ENCODE measurements at regions not wholly inside any gene's neighbourhood (a gene's known extent, or its start where the extent isn't known, plus 50 kb on each side); places are given as distances from the start of the nearest gene placed in this dataset.

DNA sequence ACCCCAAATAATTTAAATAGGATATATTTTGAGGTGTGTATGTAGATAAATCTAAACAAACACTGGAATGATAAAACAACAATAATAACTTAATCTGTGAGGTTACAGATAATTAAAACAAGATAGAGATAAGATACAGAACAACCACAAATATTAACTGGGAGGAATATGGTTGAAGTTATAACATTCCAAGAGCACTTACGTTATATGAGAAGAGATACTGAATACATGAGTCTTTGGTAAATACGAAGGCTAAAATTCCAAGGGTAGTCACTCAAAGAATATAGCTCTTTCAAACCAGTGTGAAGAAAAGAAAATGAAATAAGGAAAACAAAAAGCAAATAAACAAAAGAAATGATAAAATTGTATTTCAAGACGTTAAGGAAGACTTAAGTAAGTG lies 76.0 kb upstream of the MYO3A start:
- H3K9me3 ChIP-seq = peaks cover 0 to 3% (median 0%) of the 10 kb centered on the region in 12 donors
- H3K4me1 ChIP-seq = no peaks in the 10 kb centered on the region
- H3K27ac ChIP-seq = no peak overlapping the region
- H3K4me3 ChIP-seq = no peak overlapping the region
- intact Hi-C loops (cut with DNase I) = no loop called here
- TF ChIP-seq, protein P1, sequence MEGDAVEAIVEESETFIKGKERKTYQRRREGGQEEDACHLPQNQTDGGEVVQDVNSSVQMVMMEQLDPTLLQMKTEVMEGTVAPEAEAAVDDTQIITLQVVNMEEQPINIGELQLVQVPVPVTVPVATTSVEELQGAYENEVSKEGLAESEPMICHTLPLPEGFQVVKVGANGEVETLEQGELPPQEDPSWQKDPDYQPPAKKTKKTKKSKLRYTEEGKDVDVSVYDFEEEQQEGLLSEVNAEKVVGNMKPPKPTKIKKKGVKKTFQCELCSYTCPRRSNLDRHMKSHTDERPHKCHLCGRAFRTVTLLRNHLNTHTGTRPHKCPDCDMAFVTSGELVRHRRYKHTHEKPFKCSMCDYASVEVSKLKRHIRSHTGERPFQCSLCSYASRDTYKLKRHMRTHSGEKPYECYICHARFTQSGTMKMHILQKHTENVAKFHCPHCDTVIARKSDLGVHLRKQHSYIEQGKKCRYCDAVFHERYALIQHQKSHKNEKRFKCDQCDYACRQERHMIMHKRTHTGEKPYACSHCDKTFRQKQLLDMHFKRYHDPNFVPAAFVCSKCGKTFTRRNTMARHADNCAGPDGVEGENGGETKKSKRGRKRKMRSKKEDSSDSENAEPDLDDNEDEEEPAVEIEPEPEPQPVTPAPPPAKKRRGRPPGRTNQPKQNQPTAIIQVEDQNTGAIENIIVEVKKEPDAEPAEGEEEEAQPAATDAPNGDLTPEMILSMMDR (IDR thresholded peaks at IDR 0.05) = no peak
- TF ChIP-seq POLR2A (IDR thresholded peaks at IDR 0.05) = no peak
- no peak for ATAC-seq
- WGBS, 4 donors = 67 to 72% (median 71%) methylated on average over 3 of the region's 3 CpGs
- no peak for DNase-seq
- no peaks in the 10 kb centered on the region for H3K27me3 ChIP-seq
- no peaks in the 10 kb centered on the region for H3K36me3 ChIP-seq

DNA sequence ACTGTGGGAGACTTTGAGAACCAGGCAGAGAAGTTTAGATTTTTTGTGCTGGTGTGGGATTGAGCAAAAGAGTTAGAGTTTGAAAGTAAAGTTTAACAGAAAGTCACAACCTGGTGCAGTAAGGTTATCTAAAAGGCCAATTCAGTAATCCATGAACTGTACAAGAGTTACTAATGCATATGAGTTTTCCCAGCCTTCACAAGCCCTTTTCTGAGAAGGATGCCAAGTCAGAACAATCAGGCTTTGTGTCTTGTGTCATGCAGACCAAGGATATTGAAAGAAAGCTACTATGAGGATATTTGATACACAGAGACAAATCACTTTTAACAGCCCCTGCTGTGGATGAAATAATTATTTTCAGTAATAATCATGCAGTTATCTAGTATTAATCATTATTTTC lies 68.8 kb upstream of the MYO3A start:
- Histone ChIP-seq H3K27ac (no peak overlapping the region), H3K4me1 (no peaks in the 10 kb centered on the region), H3K9me3 (peaks cover 0 to 7% (median 0%) of the 10 kb centered on the region in 12 donors), H3K27me3 (no peaks in the 10 kb centered on the region), H3K4me3 (no peak overlapping the region), H3K36me3 (no peaks in the 10 kb centered on the region)
- no peak for ATAC-seq
- no peak for DNase-seq
- intact Hi-C loops (cut with DNase I) = no loop called here
- no peak for TF ChIP-seq POLR2A (IDR thresholded peaks at IDR 0.05)
- TF ChIP-seq, protein P1 (IDR thresholded peaks at IDR 0.05) = no peak

DNA sequence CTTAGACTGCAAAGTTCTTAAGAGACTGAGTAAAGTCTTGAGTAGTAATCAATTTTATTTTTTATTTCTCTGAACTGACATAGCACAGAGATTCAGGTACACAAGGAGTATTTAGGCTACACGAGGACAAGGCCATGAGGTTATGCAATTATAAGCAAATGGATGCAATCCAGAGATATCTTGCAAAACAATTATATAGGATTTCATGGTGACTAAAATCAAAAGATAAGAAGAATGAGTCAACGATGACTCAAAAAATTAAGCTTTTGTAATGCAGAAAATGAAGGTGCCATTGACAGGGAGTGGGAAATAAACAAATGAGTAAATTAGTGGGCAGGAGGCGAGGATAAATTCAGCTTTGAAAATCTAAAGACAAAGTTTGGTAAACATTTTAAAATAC lies 66.7 kb upstream of the MYO3A start:
- Histone ChIP-seq H3K4me1 (no peaks in the 10 kb centered on the region), H3K9me3 (peaks cover 0 to 7% (median 0%) of the 10 kb centered on the region in 12 donors), H3K27me3 (no peaks in the 10 kb centered on the region), H3K27ac (no peak overlapping the region), H3K4me3 (no peak overlapping the region), H3K36me3 (no peaks in the 10 kb centered on the region)
- intact Hi-C loops (cut with DNase I) = no loop called here
- no peak for DNase-seq
- ATAC-seq = no peak
- no peak for TF ChIP-seq POLR2A (IDR thresholded peaks at IDR 0.05)
- TF ChIP-seq, protein P1 (IDR thresholded peaks at IDR 0.05) = no peak
- WGBS, 4 donors = 65 to 73% (median 66%) methylated on average over 3 of the region's 3 CpGs

DNA sequence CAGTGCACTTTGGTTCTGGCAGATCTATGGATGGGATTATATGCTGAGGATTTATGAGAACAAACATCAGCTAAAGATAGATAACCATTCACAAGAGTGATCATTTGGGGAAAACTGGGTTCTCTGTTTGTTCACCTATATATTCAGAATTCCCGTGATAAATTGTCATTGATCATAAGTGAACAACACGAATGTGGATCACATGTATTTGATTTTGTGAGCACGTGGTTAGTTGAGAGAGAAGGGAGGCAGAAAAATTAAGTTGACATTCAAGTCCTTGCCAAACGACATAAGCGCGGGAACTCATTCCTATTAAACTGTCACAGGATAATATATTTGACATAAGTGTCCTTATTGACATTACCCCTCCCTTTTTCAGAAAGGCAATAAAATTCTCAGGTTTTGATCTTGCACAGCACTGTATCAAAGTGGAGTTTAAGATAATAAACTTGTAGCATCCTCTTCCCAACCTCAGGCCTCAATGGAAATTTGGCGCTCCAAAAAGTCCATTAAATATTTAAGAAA lies 64.9 kb upstream of the MYO3A start:
- TF ChIP-seq, protein P1 (IDR thresholded peaks at IDR 0.05) = no peak
- TF ChIP-seq POLR2A (IDR thresholded peaks at IDR 0.05) = no peak
- ATAC-seq (no peak), DNase-seq (no peak)
- WGBS, 4 donors = 81 to 89% (median 86%) methylated on average over 7 of the region's 7 CpGs
- no peak overlapping the region for H3K27ac ChIP-seq
- H3K27me3 ChIP-seq = no peaks in the 10 kb centered on the region
- no peak overlapping the region for H3K4me3 ChIP-seq
- intact Hi-C loops (cut with DNase I) = no loop called here
- peaks cover 0 to 4% (median 0%) of the 10 kb centered on the region in 12 donors for H3K9me3 ChIP-seq
- H3K4me1 ChIP-seq = no peaks in the 10 kb centered on the region
- no peaks in the 10 kb centered on the region for H3K36me3 ChIP-seq
